Hepatic stellate cell (primary cell): ENCODE measurements at regions not wholly inside any gene's neighbourhood (a gene's known extent, or its start where the extent isn't known, plus 50 kb on each side); places are given as distances from the start of the nearest gene placed in this dataset.
"Not testable (repeated sequence)": the region's sequence is repeated elsewhere in the genome, so short reads cannot be mapped to it uniquely, and the experiment has no call there.

Experiments
- DNase-seq: peaks from one replicate; pipeline ENCODE4 v3.0.0; 2011; ENCODE audit warnings: low spot score

- DNase-seq, result no peak
These were observed 343.0 kb upstream of the NCAM1 start for GRCh38 chr11:112617977-112618826.

- no peak for DNase-seq
These were observed 342.1 kb upstream of the NCAM1 start for GRCh38 chr11:112619106-112619505.

GRCh38 chr11:112620621-112621394 is 340.4 kb upstream of the NCAM1 start:
- no peak for DNase-seq

- no peak for DNase-seq
These were observed 338.2 kb upstream of the NCAM1 start for GRCh38 chr11:112623057-112623456.

GRCh38 chr11:112624431-112624830 is 336.8 kb upstream of the NCAM1 start:
- no peak for DNase-seq

- DNase-seq, result not testable (repeated sequence)
These were observed 336.2 kb upstream of the NCAM1 start for GRCh38 chr11:112624971-112625370.

GRCh38 chr11:112625814-112626213 is 335.4 kb upstream of the NCAM1 start:
- DNase-seq, result no peak

- DNase-seq, result no peak
These were observed 334.5 kb upstream of the NCAM1 start for GRCh38 chr11:112626731-112627130.

GRCh38 chr11:112627588-112628045 is 333.6 kb upstream of the NCAM1 start:
- no peak for DNase-seq

- no peak for DNase-seq
These were observed 332.5 kb upstream of the NCAM1 start for GRCh38 chr11:112628676-112629075.

GRCh38 chr11:112630496-112630895 is 330.7 kb upstream of the NCAM1 start:
- DNase-seq, result no peak

- no peak for DNase-seq
These were observed 329.9 kb upstream of the NCAM1 start for GRCh38 chr11:112631333-112631732.

- DNase-seq, result no peak
These were observed 328.2 kb upstream of the NCAM1 start for GRCh38 chr11:112632866-112633505.

GRCh38 chr11:112634551-112634950 is 326.7 kb upstream of the NCAM1 start:
- no peak for DNase-seq

GRCh38 chr11:112634995-112635737 is 326.1 kb upstream of the NCAM1 start:
- no peak for DNase-seq

- DNase-seq, result no peak
These were observed 324.1 kb upstream of the NCAM1 start for GRCh38 chr11:112637076-112637475.

GRCh38 chr11:112637876-112638275 is 323.3 kb upstream of the NCAM1 start:
- no peak for DNase-seq

GRCh38 chr11:112639469-112639868 is 321.8 kb upstream of the NCAM1 start:
- DNase-seq, result no peak

GRCh38 chr11:112643416-112643815 is 317.8 kb upstream of the NCAM1 start:
- DNase-seq, result no peak

- DNase-seq, result no peak
These were observed 316.6 kb upstream of the NCAM1 start for GRCh38 chr11:112644410-112645131.

GRCh38 chr11:112649856-112650255 is 311.4 kb upstream of the NCAM1 start:
- no peak for DNase-seq
